GM18951 (cell line): ENCODE measurements at regions not wholly inside any gene's neighbourhood (a gene's known extent, or its start where the extent isn't known, plus 50 kb on each side); places are given as distances from the start of the nearest gene placed in this dataset.

Experiments
- POLR2A ChIP-seq: IDR thresholded peaks from 4 replicates; pipeline ENCODE4 v1.6.1; 2011; ENCODE audit warnings: mild to moderate bottlenecking; ENCODE audit not compliant: insufficient read length, insufficient read depth; ENCODE audit errors: extremely low read depth
- in situ Hi-C: fragments of 300-500 bp; cut with MboI; formaldehyde crosslinking; loops from one replicate; pipeline ENCODE4 v1.12.0; 2022; ENCODE audit warnings: low sequenced_read_pairs, mixed read lengths, inconsistent platforms; ENCODE audit not compliant: unreplicated experiment

GRCh38 chr4:8742546-8742945 is 129.1 kb downstream of the HMX1 start:
- in situ Hi-C loops: no loop called here
- no peak for TF ChIP-seq POLR2A

GRCh38 chr4:8741513-8742226 is 130.0 kb downstream of the HMX1 start:
- TF ChIP-seq POLR2A: no peak
- in situ Hi-C loops: no loop called here

- in situ Hi-C loops: no loop called here
- no peak for TF ChIP-seq POLR2A
Measured at GRCh38 chr4:8740666-8741395, 130.8 kb downstream of the HMX1 start.

GRCh38 chr4:8739820-8740665 is 131.6 kb downstream of the HMX1 start:
- in situ Hi-C loops: no loop called here
- no peak for TF ChIP-seq POLR2A

GRCh38 chr4:8739317-8739716 is 132.3 kb downstream of the HMX1 start:
- TF ChIP-seq POLR2A: no peak
- in situ Hi-C loops: no loop called here

GRCh38 chr4:8738471-8738931 is 133.1 kb downstream of the HMX1 start:
- no peak for TF ChIP-seq POLR2A
- in situ Hi-C loops: no loop called here

GRCh38 chr4:8737601-8738279 is 133.9 kb downstream of the HMX1 start:
- in situ Hi-C loops: no loop called here
- no peak for TF ChIP-seq POLR2A

GRCh38 chr4:8737075-8737474 is 134.6 kb downstream of the HMX1 start:
- in situ Hi-C loops: no loop called here
- TF ChIP-seq POLR2A: no peak

- in situ Hi-C loops: no loop called here
Measured at GRCh38 chr4:8736090-8736825, 135.4 kb downstream of the HMX1 start.

GRCh38 chr4:8735236-8736089 is 136.2 kb downstream of the HMX1 start:
- in situ Hi-C loops: no loop called here
- no peak for TF ChIP-seq POLR2A

More at GRCh38 chr4:8736090-8736825, 135.4 kb downstream of the HMX1 start:
- no peak for TF ChIP-seq POLR2A

- in situ Hi-C loops: no loop called here
Measured at GRCh38 chr4:8732681-8733243, 138.9 kb downstream of the HMX1 start.

More at GRCh38 chr4:8732681-8733243, 138.9 kb downstream of the HMX1 start:
- no peak for TF ChIP-seq POLR2A
